HG03432 (cell line): ENCODE measurements at regions not wholly inside any gene's neighbourhood (a gene's known extent, or its start where the extent isn't known, plus 50 kb on each side); places are given as distances from the start of the nearest gene placed in this dataset.
A peak's percentile ranks its signal among the peaks of the same experiment; 100 is the strongest.

ENCODE experiments used
- ATAC-seq: cut with Tn5 transposase; IDR thresholded peaks from one replicate; pipeline ENCODE4 v1.9.1; 2021; ENCODE audit warnings: mild to moderate bottlenecking, moderate library complexity; ENCODE audit not compliant: unreplicated experiment

- no peak for ATAC-seq
Measured at GRCh38 chr6:9428421-9429172, 986.3 kb downstream of the TFAP2A start.

GRCh38 chr6:9422138-9422537 lies 986.8 kb upstream of the SLC35B3 start:
- ATAC-seq = no peak

GRCh38 chr6:9420316-9421015 lies 985.1 kb upstream of the SLC35B3 start:
- ATAC-seq = no peak

GRCh38 chr6:9417400-9417799 lies 982.1 kb upstream of the SLC35B3 start:
- no peak for ATAC-seq

GRCh38 chr6:9412951-9413559 lies 977.7 kb upstream of the SLC35B3 start:
- ATAC-seq = peak; percentile 88

- ATAC-seq = no peak
Measured at GRCh38 chr6:9409126-9409525, 973.8 kb upstream of the SLC35B3 start.

- ATAC-seq = no peak
Measured at GRCh38 chr6:9408402-9409117, 973.2 kb upstream of the SLC35B3 start.

- no peak for ATAC-seq
Measured at GRCh38 chr6:9405825-9406224, 970.5 kb upstream of the SLC35B3 start.

GRCh38 chr6:9405369-9405768 lies 970.0 kb upstream of the SLC35B3 start:
- no peak for ATAC-seq

- ATAC-seq = no peak
Measured at GRCh38 chr6:9404351-9405146, 969.2 kb upstream of the SLC35B3 start.

- no peak for ATAC-seq
Measured at GRCh38 chr6:9403736-9404135, 968.4 kb upstream of the SLC35B3 start.

- no peak for ATAC-seq
Measured at GRCh38 chr6:9401960-9402359, 966.6 kb upstream of the SLC35B3 start.

GRCh38 chr6:9399916-9400315 lies 964.6 kb upstream of the SLC35B3 start:
- no peak for ATAC-seq

GRCh38 chr6:9398767-9399373 lies 963.5 kb upstream of the SLC35B3 start:
- no peak for ATAC-seq

- ATAC-seq = no peak
Measured at GRCh38 chr6:9398071-9398766, 962.9 kb upstream of the SLC35B3 start.

- ATAC-seq = no peak
Measured at GRCh38 chr6:9388596-9388995, 953.3 kb upstream of the SLC35B3 start.

GRCh38 chr6:9380568-9380967 lies 945.2 kb upstream of the SLC35B3 start:
- no peak for ATAC-seq

- ATAC-seq = no peak
Measured at GRCh38 chr6:9373308-9373707, 938.0 kb upstream of the SLC35B3 start.

GRCh38 chr6:9370480-9370879 lies 935.1 kb upstream of the SLC35B3 start:
- no peak for ATAC-seq

- ATAC-seq = no peak
Measured at GRCh38 chr6:9365378-9365777, 930.0 kb upstream of the SLC35B3 start.
